Smooth muscle cell (in vitro differentiated cells): ENCODE measurements at regions not wholly inside any gene's neighbourhood (a gene's known extent, or its start where the extent isn't known, plus 50 kb on each side); places are given as distances from the start of the nearest gene placed in this dataset.
A peak's percentile ranks its signal among the peaks of the same experiment; 100 is the strongest.

ENCODE experiments used
- DNase-seq: peaks from one replicate; lab custom pipeline; 2025; ENCODE audit not compliant: unreplicated experiment; lab: John Stamatoyannopoulos, UW
- H2AFZ ChIP-seq: fragments of 200-600 bp; sonication (generic); 2 replicates; pipeline ENCODE4 v1.6.0; 2016; ENCODE audit warnings: antibody characterized with exemption, low read depth, mild to moderate bottlenecking
- H3F3A ChIP-seq: fragments of 200-600 bp; sonication (generic); 2 replicates; pipeline ENCODE4 v1.6.0; 2017; ENCODE audit warnings: antibody characterized with exemption, low read depth
- H3K27ac ChIP-seq: fragments of 200-600 bp; sonication (generic); 2 replicates; pipeline ENCODE4 v1.5.1; 2016; ENCODE audit warnings: low read depth, mild to moderate bottlenecking
- H3K27me3 ChIP-seq: fragments of 200-600 bp; sonication (generic); 2 replicates; pipeline ENCODE4 v1.6.1; 2016; ENCODE audit warnings: low read depth, mild to moderate bottlenecking
- H3K36me3 ChIP-seq: fragments of 200-600 bp; sonication (generic); 2 replicates; pipeline ENCODE4 v1.5.1; 2016; ENCODE audit warnings: low read depth
- H3K4me1 ChIP-seq: fragments of 200-600 bp; sonication (generic); 2 replicates; pipeline ENCODE4 v1.5.1; 2016; ENCODE audit warnings: low read depth
- H3K4me2 ChIP-seq: fragments of 200-600 bp; sonication (generic); 2 replicates; pipeline ENCODE4 v1.6.0; 2016; ENCODE audit warnings: mild to moderate bottlenecking
- H3K4me3 ChIP-seq: fragments of 200-600 bp; sonication (generic); 2 replicates; pipeline ENCODE4 v1.5.1; 2016; ENCODE audit warnings: mild to moderate bottlenecking
- H3K79me2 ChIP-seq: fragments of 200-600 bp; sonication (generic); 2 replicates; pipeline ENCODE4 v1.6.0; 2016; ENCODE audit warnings: low read depth, mild to moderate bottlenecking
- H3K9ac ChIP-seq: fragments of 200-600 bp; sonication (generic); 2 replicates; pipeline ENCODE4 v1.6.0; 2016; ENCODE audit warnings: low read depth
- H3K9me3 ChIP-seq: fragments of 200-600 bp; sonication (generic); replicated peaks from 2 replicates; pipeline ENCODE4 v1.5.1; 2016; ENCODE audit warnings: low read depth
- H4K20me1 ChIP-seq: fragments of 200-600 bp; sonication (generic); 2 replicates; pipeline ENCODE4 v1.6.0; 2016; ENCODE audit warnings: low read depth
- CTCF ChIP-seq: fragments of 200-600 bp; sonication (generic); IDR thresholded peaks from 2 replicates; pipeline ENCODE4 v1.5.1; 2017; ENCODE audit warnings: borderline replicate concordance, mild to moderate bottlenecking, antibody characterized with exemption; ENCODE audit not compliant: insufficient read depth, poor library complexity, severe bottlenecking
- WGBS: methylation state at CpG from one replicate; pipeline ENCODE4 v1.1.7; 2016; ENCODE audit warnings: low lambda C conversion rate; 5-methylcytosine and 5-hydroxymethylcytosine counted together

GRCh38 chr3:193857996-193858395, 265.0 kb downstream of the OPA1 start:
- no peaks in the 10 kb centered on the region for H3K36me3 ChIP-seq
- 62% methylated on average over 3 of the region's 3 CpGs for WGBS
- no peak overlapping the region for H3K4me3 ChIP-seq
- DNase-seq, result no peak
- H4K20me1 ChIP-seq, result no peaks in the 10 kb centered on the region
- no peak overlapping the region for H2AFZ ChIP-seq
- H3K27me3 ChIP-seq, result no peaks in the 10 kb centered on the region
- peaks cover 5% of the 10 kb centered on the region for H3K4me1 ChIP-seq
- no peak overlapping the region for H3K27ac ChIP-seq
- no peaks in the 10 kb centered on the region for H3F3A ChIP-seq
- no peaks in the 10 kb centered on the region for H3K9me3 ChIP-seq
- H3K79me2 ChIP-seq, result no peaks in the 10 kb centered on the region
- no peak for TF ChIP-seq CTCF
- H3K9ac ChIP-seq, result no peak overlapping the region
- H3K4me2 ChIP-seq, result no peak overlapping the region

DNA sequence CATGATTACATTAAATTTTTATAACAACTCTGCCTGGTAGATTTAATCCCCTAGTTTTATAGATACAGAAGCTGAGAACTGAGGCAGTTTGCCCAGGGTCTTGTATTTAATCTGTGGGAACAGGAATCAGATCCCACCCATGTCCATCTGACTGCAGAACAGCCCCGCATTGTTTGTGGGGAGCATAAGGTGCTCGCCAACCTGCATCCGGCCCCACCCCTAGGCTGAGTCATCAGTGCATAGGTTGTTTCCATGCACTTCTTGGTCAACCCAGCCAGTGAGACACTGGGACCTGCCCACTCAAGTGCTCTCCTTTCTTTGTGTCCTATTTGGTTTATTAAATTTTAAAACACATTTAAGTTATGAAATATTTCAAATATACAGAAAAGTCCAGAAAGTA, 266.2 kb downstream of the OPA1 start:
- Histone ChIP-seq H3K27me3 (no peaks in the 10 kb centered on the region), H3K9ac (no peak overlapping the region), H3K36me3 (no peaks in the 10 kb centered on the region), H3K4me1 (no peaks in the 10 kb centered on the region), H3F3A (no peaks in the 10 kb centered on the region), H3K9me3 (no peaks in the 10 kb centered on the region), H3K27ac (no peak overlapping the region), H2AFZ (no peak overlapping the region), H3K4me3 (no peak overlapping the region), H3K79me2 (no peaks in the 10 kb centered on the region), H3K4me2 (no peak overlapping the region), H4K20me1 (no peaks in the 10 kb centered on the region)
- no peak for DNase-seq
- TF ChIP-seq CTCF, result no peak
- 91% methylated on average over 3 of the region's 3 CpGs for WGBS

DNA sequence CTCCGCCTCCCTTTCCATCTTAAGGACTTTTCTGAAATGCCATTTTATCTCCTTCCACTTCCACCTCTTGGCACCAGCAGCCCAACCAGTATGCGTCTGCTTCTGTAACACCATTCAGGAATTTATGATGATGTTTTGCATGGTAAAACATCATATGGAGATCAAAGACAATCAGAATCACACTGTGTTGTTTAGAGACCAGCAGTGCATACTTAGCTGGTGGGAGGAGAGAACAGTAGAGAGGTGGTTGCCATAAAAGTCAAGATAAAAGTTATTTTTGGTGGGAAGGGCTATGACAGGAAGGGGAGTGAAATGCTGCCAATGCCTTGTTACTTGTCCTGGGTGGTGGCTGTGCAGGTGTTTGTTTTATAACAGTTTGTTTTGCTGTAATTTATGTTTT, 268.0 kb downstream of the OPA1 start:
- H3K9me3 ChIP-seq, result no peaks in the 10 kb centered on the region
- H3K27me3 ChIP-seq, result no peaks in the 10 kb centered on the region
- H4K20me1 ChIP-seq, result no peaks in the 10 kb centered on the region
- 81% methylated on average over 2 of the region's 2 CpGs for WGBS
- no peaks in the 10 kb centered on the region for H3K4me1 ChIP-seq
- no peak overlapping the region for H3K9ac ChIP-seq
- H3K36me3 ChIP-seq, result no peaks in the 10 kb centered on the region
- no peak for DNase-seq
- no peaks in the 10 kb centered on the region for H3K79me2 ChIP-seq
- H3K27ac ChIP-seq, result no peak overlapping the region
- no peak for TF ChIP-seq CTCF
- H2AFZ ChIP-seq, result no peak overlapping the region
- H3K4me2 ChIP-seq, result no peak overlapping the region
- no peak overlapping the region for H3K4me3 ChIP-seq
- no peaks in the 10 kb centered on the region for H3F3A ChIP-seq

DNA sequence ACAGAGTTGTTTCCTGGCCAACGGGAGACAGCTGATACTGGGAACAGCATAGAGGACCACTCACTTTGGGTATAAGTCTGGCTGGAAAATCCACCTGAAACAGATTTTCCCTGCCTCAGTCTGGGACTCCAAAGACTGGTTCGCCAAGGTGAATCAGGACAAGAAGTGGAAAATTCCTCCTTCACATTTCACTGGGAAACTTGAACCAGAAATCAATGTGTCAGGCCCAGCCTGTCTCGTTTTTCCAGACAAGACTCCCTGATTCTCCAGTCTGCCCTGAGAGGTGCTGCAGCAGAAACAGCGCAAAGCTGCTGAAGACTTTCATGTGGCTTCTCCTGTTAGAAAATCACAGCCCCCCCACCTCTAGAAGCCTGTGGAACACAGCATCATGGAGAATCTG, 269.8 kb downstream of the OPA1 start:
- Histone ChIP-seq H3K27me3 (no peaks in the 10 kb centered on the region), H3K4me2 (peak overlapping the region; percentile 21), H3K9me3 (no peaks in the 10 kb centered on the region), H3K9ac (no peak overlapping the region), H3K4me1 (no peaks in the 10 kb centered on the region), H3K79me2 (no peaks in the 10 kb centered on the region), H2AFZ (no peak overlapping the region), H4K20me1 (no peaks in the 10 kb centered on the region), H3F3A (no peaks in the 10 kb centered on the region), H3K4me3 (no peak overlapping the region), H3K36me3 (no peaks in the 10 kb centered on the region), H3K27ac (peak overlapping the region; percentile 38)
- TF ChIP-seq CTCF, result no peak
- WGBS, result 51% methylated on average over 4 of the region's 4 CpGs
- DNase-seq, result no peak
